OCI-LY1 (cell line): ENCODE measurements at regions not wholly inside any gene's neighbourhood (a gene's known extent, or its start where the extent isn't known, plus 50 kb on each side); places are given as distances from the start of the nearest gene placed in this dataset.

Source experiments
- CTCF ChIP-seq: fragments of 200-600 bp; sonication (generic), shearing (Covaris generic); IDR thresholded peaks from 2 replicates; pipeline ENCODE4 v1.5.1; 2017; ENCODE audit warnings: mild to moderate bottlenecking, antibody characterized with exemption, low read length, moderate library complexity, mixed read lengths
- EZH2 ChIP-seq: fragments of 200-600 bp; sonication (generic), shearing (Covaris generic); IDR thresholded peaks from 2 replicates; pipeline ENCODE4 v1.8.0; 2017; ENCODE audit warnings: borderline replicate concordance, mixed run types, mild to moderate bottlenecking, antibody characterized with exemption, low read length, moderate library complexity, mixed read lengths

- TF ChIP-seq CTCF: no peak
- no peak for TF ChIP-seq EZH2
Observed at GRCh38 chr7:69042138-69042537, 556.1 kb upstream of the AUTS2 start.
